ENCODE measurements at regions not wholly inside any gene's neighbourhood (a gene's known extent, or its start where the extent isn't known, plus 50 kb on each side); places are given as distances from the start of the nearest gene placed in this dataset.

GRCh38 chr4:154036856-154037255, 248.0 kb upstream of the SFRP2 start:
- no peaks in the 10 kb centered on the region for H3K36me3 ChIP-seq (ENCODE audit: control insufficient read depth, insufficient read depth, low read length)
- no peak for ATAC-seq
- CTCF ChIA-PET = no interaction called here

DNA sequence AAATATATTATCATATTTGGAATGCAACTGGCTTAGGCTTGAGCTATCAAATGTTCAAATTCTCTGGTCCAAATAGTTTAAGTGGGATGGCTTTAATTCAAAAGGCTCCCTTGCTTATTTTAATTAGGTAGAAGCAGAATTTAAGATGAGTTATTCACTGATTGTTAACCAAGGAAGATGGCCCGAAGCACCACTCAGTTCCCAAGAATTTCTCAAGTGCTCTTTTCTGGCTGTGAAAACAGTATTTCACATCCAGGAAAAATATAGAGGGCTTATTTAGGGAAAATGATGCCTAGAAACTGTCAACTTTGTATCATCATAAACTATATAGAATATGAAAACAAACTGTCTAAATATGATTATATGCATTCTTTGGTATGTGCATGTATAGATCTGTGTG, 246.5 kb upstream of the SFRP2 start:
- in situ Hi-C loops (cut with HindIII; ENCODE audit: low pct_unique_long_range_greater_than_20kb, low sequenced_read_pairs) (no loop called here), intact Hi-C loops (cut with micrococcal nuclease; ENCODE audit: unreplicated experiment) (no loop called here)
- ATAC-seq (no peak), DNase-seq (ENCODE audit: low read depth, low spot score) (no peak)
- H3K4me3 ChIP-seq (ENCODE audit: low read depth in 2 of 2, low read length in 2 of 2) = no peak overlapping the region
- no peak overlapping the region for H3K27ac ChIP-seq (ENCODE audit: low read length)
- H3K36me3 ChIP-seq (ENCODE audit: control insufficient read depth, insufficient read depth, low read length) = no peaks in the 10 kb centered on the region
- BruUV-seq (replicated peaks) = no TSS peak
- H3K4me1 ChIP-seq (ENCODE audit: control insufficient read depth, insufficient read depth, low read length) = no peaks in the 10 kb centered on the region
- H3K27me3 ChIP-seq (ENCODE audit: control insufficient read depth, insufficient read depth, low read length) = no peaks in the 10 kb centered on the region
- no peaks in the 10 kb centered on the region for H3K9me3 ChIP-seq (ENCODE audit: control insufficient read depth, insufficient read depth, low read depth, low read length)
- CTCF ChIA-PET = no interaction called here
- POLR2A ChIA-PET = no interaction called here
- TF ChIP-seq POLR2AphosphoS5 (IDR thresholded peaks at IDR 0.05; ENCODE audit: low read depth, low read length) (no peak), CTCF (IDR thresholded peaks at IDR 0.05) (no peak), SIN3A (IDR thresholded peaks at IDR 0.05; ENCODE audit: borderline replicate concordance, insufficient read depth, low read depth, low read length) (no peak), TCF7L2 (IDR thresholded peaks at IDR 0.05; ENCODE audit: low read depth, low read length) (no peak)
- TF ChIP-seq, protein P1, sequence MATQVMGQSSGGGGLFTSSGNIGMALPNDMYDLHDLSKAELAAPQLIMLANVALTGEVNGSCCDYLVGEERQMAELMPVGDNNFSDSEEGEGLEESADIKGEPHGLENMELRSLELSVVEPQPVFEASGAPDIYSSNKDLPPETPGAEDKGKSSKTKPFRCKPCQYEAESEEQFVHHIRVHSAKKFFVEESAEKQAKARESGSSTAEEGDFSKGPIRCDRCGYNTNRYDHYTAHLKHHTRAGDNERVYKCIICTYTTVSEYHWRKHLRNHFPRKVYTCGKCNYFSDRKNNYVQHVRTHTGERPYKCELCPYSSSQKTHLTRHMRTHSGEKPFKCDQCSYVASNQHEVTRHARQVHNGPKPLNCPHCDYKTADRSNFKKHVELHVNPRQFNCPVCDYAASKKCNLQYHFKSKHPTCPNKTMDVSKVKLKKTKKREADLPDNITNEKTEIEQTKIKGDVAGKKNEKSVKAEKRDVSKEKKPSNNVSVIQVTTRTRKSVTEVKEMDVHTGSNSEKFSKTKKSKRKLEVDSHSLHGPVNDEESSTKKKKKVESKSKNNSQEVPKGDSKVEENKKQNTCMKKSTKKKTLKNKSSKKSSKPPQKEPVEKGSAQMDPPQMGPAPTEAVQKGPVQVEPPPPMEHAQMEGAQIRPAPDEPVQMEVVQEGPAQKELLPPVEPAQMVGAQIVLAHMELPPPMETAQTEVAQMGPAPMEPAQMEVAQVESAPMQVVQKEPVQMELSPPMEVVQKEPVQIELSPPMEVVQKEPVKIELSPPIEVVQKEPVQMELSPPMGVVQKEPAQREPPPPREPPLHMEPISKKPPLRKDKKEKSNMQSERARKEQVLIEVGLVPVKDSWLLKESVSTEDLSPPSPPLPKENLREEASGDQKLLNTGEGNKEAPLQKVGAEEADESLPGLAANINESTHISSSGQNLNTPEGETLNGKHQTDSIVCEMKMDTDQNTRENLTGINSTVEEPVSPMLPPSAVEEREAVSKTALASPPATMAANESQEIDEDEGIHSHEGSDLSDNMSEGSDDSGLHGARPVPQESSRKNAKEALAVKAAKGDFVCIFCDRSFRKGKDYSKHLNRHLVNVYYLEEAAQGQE (IDR thresholded peaks at IDR 0.05; ENCODE audit: insufficient read depth in 1 of 2, low read depth in 2 of 2, low read length in 1 of 2) = no peak

More at GRCh38 chr4:154036856-154037255, 248.0 kb upstream of the SFRP2 start:
- no peak for DNase-seq (ENCODE audit: low read depth, low spot score)
- Histone ChIP-seq H3K4me3 (ENCODE audit: low read depth in 2 of 2, low read length in 2 of 2) (no peak overlapping the region), H3K9me3 (ENCODE audit: control insufficient read depth, insufficient read depth, low read depth, low read length) (no peaks in the 10 kb centered on the region), H3K27me3 (ENCODE audit: control insufficient read depth, insufficient read depth, low read length) (no peaks in the 10 kb centered on the region), H3K27ac (ENCODE audit: low read length) (no peak overlapping the region), H3K4me1 (ENCODE audit: control insufficient read depth, insufficient read depth, low read length) (no peaks in the 10 kb centered on the region)
- intact Hi-C loops (cut with micrococcal nuclease; ENCODE audit: unreplicated experiment) (no loop called here), in situ Hi-C loops (cut with HindIII; ENCODE audit: low pct_unique_long_range_greater_than_20kb, low sequenced_read_pairs) (no loop called here)
- BruUV-seq (replicated peaks) = no TSS peak
- no peak for TF ChIP-seq CTCF (IDR thresholded peaks at IDR 0.05)
- TF ChIP-seq TCF7L2 (IDR thresholded peaks at IDR 0.05; ENCODE audit: low read depth, low read length) = no peak
- TF ChIP-seq, protein P1 (IDR thresholded peaks at IDR 0.05; ENCODE audit: insufficient read depth in 1 of 2, low read depth in 2 of 2, low read length in 1 of 2) = no peak
- TF ChIP-seq POLR2AphosphoS5 (IDR thresholded peaks at IDR 0.05; ENCODE audit: low read depth, low read length) = no peak
- TF ChIP-seq SIN3A (IDR thresholded peaks at IDR 0.05; ENCODE audit: borderline replicate concordance, insufficient read depth, low read depth, low read length) = no peak
- POLR2A ChIA-PET = no interaction called here
